ENCODE measurements at regions not wholly inside any gene's neighbourhood (a gene's known extent, or its start where the extent isn't known, plus 50 kb on each side); places are given as distances from the start of the nearest gene placed in this dataset.
"Not testable (repeated sequence)": the region's sequence is repeated elsewhere in the genome, so short reads cannot be mapped to it uniquely, and the experiment has no call there.

GRCh38 chr2:95728878-95729596 is 137.2 kb downstream of the TRIM43 start:
- peak; percentile 7 for DNase-seq

GRCh38 chr2:95729597-95729955 is 137.8 kb downstream of the TRIM43 start:
- no peak for DNase-seq

DNA sequence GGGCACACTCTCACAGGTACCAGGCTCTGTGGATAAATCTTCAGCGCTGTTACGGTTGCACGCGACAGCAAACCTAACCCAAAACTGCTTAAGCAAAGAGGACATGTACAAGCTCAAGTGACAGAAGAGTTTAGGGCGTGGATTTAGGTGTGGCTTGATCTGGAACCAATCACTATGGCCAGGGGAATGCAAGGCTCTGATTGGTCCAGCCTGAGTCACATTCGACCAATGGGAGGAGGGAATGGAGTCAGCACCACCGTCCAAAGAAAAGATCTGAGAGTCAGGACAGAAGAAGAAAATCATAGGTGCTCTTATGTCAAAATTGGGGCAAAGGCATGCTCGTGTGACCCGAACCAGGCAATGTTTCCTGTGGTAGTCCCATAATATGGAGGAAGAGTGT is 139.0 kb downstream of the TRIM43 start:
- no peak for DNase-seq

DNA sequence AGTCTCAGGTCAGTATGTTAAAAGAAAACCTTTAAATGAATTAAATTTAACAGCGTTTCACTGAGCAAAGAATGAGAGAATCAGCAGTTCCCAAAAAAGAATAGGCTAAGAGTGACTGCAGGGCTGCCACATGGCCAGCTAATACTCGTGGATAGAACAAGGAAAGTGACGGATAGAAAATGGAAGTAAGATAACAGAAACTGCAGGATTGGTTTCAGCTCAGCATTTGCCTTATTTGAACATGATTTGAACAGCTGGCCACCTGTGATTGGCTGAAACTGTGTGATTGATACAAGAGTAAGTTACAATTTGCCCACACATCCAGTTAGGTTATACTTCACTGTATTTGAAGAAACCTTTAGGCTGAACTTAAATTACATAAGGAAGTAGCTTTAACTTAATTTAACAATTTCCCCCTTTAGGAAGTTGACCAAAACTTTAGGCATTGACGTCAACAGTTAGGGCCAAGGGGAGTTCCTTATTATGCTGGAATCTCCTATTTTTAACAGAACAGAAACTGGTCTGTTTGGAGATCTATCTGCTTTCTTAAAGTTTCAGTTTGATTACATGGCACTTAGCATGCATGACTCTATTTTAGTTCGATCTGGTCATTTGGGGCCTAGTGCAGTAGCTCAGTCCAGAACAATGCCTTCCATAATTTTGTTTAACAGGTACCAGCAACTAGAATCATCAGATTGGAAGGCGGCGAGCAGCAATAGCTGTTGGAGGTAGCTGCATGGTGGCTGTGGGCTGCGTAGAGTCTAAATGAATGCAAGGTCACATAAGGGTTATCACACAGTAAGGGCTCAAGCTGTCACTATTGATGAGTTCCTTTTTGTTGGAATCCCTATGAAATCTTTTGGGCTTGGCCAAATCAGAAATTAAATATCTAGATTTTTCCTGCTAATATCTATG is 143.4 kb downstream of the TRIM43 start:
- no peak for DNase-seq

GRCh38 chr2:95738301-95738700 is 146.5 kb downstream of the TRIM43 start:
- no peak for DNase-seq

DNA sequence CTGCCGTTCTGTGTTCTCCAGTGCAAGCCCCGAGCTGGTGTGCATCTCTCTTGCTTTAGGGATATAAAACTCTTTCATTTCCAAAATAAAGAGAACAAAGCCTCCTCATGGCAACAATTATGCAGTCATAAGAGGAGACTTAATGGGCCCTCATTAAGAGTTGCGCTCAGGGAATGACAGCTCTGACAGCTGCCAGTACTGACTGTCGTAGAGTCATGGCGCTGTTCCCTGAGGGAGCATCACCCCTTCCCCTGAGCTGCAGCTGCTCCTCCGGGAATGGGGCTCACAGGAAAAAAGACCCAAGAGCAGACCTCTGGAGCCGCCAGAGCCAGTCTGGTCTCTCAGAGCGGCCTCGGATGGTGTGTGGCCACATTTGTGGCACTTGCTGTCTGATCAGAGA is 160.3 kb downstream of the TRIM43 start:
- DNase-seq, result not testable (repeated sequence)

GRCh38 chr2:95753812-95754211 is 162.0 kb downstream of the TRIM43 start:
- DNase-seq, result not testable (repeated sequence)

DNA sequence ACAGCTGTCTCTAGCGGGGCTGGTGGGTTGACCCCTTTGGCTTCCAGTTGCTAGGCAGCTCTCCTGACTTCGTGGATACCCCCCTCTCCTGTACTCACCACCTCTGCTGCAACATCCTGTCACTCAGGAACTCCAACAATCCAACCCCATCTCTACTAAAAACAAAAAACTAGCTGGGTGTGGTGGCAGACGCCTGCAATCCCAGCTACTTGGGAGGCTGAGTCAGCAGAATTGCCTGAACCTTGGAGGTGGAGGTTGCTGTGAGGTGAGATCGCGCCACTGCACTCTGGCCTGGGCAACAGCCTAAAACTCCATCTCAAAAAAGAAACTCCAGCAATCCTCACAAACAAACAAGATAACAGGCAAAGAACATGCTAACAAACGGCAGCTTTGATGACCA is 162.4 kb downstream of the TRIM43 start:
- DNase-seq, result not testable (repeated sequence)

DNA sequence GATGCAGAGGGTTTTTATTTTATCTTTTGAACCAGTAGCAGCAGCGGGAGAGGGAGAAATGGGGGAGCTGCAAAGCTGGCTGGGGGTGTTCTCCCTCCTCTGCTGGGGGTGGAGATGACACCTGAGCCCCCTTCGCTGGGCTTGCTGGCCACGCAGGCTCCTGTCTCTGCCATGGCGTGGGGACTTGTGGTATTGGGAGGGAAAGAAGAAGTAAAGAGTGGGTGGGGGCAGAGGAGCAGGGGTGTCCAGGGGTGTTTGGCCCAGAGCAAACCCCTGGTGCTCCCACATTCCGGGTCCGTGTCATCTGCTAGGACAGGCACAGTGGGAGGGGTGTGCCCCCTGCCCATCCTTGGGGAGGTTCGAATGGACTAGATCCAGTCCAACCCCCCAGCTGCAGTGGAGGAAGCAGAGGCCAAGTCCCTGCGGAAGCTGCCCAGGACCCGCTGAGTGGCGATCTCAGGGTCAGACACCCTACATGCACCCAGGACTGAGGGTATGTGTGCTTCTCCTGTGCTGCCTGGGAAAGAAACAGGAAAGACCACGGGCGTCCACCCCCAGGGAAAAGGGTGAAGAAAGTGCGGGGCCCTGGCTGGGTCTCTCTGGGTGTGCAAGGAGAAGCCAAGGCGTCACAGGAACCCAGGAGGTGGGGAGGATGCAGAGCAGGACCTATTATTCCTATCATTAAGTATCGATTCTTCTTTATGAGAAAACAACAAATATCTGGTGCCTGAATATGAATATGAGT is 163.2 kb downstream of the TRIM43 start:
- DNase-seq, result not testable (repeated sequence)

- not testable (repeated sequence) for DNase-seq
These were observed 164.3 kb downstream of the TRIM43 start for GRCh38 chr2:95755956-95756669.

DNA sequence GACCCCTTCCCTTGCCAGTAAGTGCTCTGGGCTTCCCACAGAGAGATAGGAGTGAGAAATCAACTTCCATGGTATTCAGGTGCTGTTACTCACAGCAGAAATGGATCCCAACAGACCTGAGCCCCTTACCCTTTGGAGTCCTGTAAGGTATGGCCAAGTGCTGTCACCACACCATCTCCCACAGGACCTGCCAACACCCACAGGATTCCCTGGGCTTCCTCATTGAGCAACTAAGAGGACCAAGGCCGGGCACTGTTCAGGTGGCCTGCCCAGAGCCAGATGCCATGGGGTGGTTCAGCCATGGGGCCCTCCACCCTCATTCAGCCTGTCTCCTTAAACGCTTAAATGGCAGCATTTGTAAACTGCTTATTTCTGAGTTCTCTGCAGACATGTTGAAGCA is 166.2 kb downstream of the TRIM43 start:
- no peak for DNase-seq

DNA sequence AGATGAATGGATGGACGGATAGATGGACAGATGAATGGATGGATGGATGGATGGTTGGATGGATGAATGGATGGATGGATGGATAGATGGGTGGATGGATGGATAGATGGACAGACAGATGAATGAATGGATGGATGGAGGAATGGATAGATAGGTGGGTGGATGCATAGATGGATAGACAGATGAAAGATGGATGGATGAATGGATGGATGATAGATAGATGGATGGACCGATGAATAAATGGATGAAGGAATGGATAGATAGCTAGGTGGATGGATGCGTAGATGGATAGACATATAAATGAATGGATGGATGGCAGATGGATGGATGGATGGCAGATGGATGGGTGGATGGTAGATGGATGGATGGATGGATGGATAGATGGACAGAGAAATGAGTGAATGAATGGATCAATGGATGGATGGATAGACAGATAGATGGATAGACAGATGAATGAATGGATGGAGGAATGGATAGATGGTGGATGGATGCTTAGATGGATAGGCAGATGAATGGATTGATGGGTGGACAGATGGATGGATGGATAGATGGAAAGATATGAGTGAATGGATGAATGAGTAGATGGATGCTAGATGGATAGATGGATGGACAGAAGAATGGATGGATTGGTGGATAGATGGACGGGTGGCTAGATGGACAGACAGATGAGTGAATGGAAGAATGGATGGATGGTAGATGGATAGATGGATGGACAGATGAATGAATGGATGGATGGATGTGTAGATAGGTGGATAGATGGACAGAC is 167.9 kb downstream of the TRIM43 start:
- no peak for DNase-seq

- DNase-seq, result no peak
These were observed 169.2 kb downstream of the TRIM43 start for GRCh38 chr2:95760806-95761525.

DNA sequence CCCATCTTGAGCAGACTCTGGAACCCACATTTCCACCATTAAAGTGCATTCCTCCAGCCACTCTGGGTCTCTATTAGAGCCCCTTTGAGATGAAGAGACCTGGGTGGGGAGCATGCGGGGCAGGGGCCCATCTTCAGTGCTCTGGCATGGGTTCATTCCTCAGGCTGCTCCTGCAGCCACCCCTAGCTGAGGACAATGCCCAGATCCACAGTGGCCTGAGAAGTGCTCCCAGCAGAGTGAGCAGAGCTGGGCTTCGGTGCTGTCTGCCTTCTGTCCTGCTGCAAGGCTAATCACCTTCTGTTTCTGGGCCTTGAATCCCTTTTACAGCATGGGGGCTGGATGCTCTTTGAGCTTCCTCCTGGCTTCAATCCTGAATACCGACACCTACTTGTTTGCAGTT is 169.8 kb downstream of the TRIM43 start:
- no peak for DNase-seq

DNA sequence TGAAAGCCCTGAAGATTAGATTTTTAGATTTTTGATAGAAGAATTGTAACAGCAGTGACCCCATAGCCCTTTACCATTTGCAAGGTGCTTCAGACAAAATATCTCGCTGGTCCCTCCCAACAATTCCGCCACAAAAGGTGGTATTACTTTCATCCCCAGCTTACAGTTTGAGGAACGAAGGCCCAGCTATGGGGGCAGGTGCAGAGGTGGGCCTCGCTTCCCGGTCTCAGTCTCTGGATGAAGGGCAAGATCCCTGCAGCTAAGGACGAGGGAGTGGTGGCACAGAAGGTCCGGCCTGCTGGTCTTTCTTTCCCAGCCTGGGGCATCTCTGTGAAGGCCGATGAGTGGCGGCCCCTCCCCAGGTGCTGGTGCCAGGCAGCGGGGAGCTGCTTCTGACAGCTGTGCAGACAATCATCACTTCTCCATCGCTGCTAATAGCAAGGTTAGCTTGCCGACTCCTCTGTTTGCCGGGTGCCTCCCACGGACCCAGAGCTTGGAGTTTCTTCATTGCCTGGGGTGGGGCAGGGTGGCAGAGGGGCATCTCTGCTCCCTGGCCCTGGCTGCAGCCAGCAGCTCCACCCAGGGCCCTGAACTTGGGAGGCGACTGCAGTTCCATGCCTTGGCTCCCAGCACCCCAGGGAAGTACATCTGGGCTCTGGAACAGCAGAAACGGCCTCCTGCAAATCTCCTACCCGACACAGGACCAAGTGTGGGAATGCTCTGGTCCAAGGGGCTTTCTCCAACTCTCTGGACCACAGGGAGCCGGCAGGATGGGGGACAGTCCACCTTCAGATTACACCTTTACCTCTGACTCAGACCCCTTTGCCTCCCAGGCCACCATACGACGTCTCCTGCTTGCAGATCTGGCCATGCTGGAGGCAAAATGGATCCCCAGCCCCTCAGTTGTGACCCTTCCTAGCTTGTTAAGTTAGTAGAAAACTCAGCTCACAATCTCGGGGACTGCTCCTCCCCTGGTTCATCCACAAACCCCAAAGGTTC is 170.5 kb downstream of the TRIM43 start:
- not testable (repeated sequence) for DNase-seq

DNA sequence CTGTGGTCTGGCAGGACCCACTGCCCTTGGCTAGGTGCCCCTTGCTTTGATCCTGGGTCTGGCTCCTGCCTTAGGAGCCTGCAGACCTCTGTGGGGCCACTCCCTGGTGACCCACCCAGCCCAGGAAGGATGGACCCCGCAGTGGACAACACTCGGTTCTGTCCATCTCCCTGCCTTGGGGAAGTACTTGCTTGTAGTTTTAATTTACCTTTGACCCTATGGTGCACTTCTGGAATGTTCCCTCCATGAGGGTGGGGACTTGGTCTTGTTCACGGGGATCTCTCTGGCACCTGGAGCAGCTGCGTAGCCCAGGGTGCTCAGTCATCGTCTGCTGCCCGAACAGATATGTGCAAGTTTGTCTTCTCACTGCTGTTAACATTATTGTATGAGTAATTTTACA is 171.3 kb downstream of the TRIM43 start:
- not testable (repeated sequence) for DNase-seq

- DNase-seq, result not testable (repeated sequence)
These were observed 173.2 kb downstream of the TRIM43 start for GRCh38 chr2:95764966-95765365.

- not testable (repeated sequence) for DNase-seq
These were observed 174.4 kb downstream of the TRIM43 start for GRCh38 chr2:95765925-95766910.

- DNase-seq, result not testable (repeated sequence)
These were observed 175.7 kb downstream of the TRIM43 start for GRCh38 chr2:95767531-95767930.

Data from GF-D8 (cell line).